Type B pancreatic cell (in vitro differentiated cells): ENCODE measurements at regions not wholly inside any gene's neighbourhood (a gene's known extent, or its start where the extent isn't known, plus 50 kb on each side); places are given as distances from the start of the nearest gene placed in this dataset.

Experiments used
- DNase-seq: peaks from one replicate; pipeline ENCODE4 v3.0.0; 2021; ENCODE audit warnings: mixed read lengths; ENCODE audit not compliant: unreplicated experiment; ENCODE audit errors: extremely low spot score
- H3K27ac Mint-ChIP-seq: 2 replicates; pipeline ENCODE4 v1.8.0; 2021; ENCODE audit warnings: mild to moderate bottlenecking, mixed read lengths
- H3K27me3 Mint-ChIP-seq: 2 replicates; pipeline ENCODE4 v1.8.0; 2021; ENCODE audit warnings: mixed read lengths
- H3K36me3 Mint-ChIP-seq: 2 replicates; pipeline ENCODE4 v1.8.0; 2021; ENCODE audit warnings: mixed read lengths
- H3K4me1 Mint-ChIP-seq: one replicate; pipeline ENCODE4 v1.8.0; 2021; ENCODE audit warnings: mixed read lengths; ENCODE audit not compliant: unreplicated experiment
- H3K4me3 Mint-ChIP-seq: 2 replicates; pipeline ENCODE4 v1.8.0; 2021; ENCODE audit warnings: mild to moderate bottlenecking, mixed read lengths
- H3K9me3 Mint-ChIP-seq: 2 replicates; pipeline ENCODE4 v1.8.0; 2021; ENCODE audit warnings: mixed read lengths
- CTCF ChIP-seq: fragments of 200-600 bp; sonication (generic); conservative IDR thresholded peaks from 2 replicates; pipeline ENCODE4 v1.5.0; 2021; ENCODE audit warnings: antibody characterized with exemption, mild to moderate bottlenecking

GRCh38 chr2:144131042-144131441 is 388.9 kb downstream of the ZEB2 start:
- no peak overlapping the region for H3K4me3 Mint-ChIP-seq
- TF ChIP-seq CTCF: no peak
- DNase-seq: no peak
- peaks cover 20% of the 10 kb centered on the region for H3K27me3 Mint-ChIP-seq
- H3K4me1 Mint-ChIP-seq: no peaks in the 10 kb centered on the region
- no peaks in the 10 kb centered on the region for H3K36me3 Mint-ChIP-seq
- H3K27ac Mint-ChIP-seq: no peak overlapping the region
- peaks cover 5% of the 10 kb centered on the region for H3K9me3 Mint-ChIP-seq

DNA sequence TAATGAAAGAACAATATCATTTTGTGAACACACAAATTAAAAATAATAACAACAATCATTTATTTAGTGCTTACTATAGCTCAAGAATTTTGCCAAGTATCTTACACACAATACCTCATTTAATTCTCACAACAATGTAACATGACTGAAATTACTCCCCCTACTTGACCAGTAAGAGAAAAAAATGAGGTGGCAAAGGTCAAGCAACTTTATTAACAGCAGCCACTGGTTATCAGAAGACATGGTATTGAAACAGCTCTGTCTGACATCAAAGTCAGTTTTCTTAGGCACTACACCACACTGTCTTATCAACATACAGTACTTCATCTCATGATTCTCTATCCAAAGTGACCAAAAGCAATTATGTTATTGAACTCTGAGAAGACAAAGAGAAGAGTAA is 389.4 kb downstream of the ZEB2 start:
- DNase-seq: no peak
- peaks cover 5% of the 10 kb centered on the region for H3K9me3 Mint-ChIP-seq
- H3K27ac Mint-ChIP-seq: no peak overlapping the region
- no peak for TF ChIP-seq CTCF
- H3K4me1 Mint-ChIP-seq: no peaks in the 10 kb centered on the region
- H3K4me3 Mint-ChIP-seq: no peak overlapping the region
- peaks cover 19% of the 10 kb centered on the region for H3K27me3 Mint-ChIP-seq
- H3K36me3 Mint-ChIP-seq: peaks cover 3% of the 10 kb centered on the region

DNA sequence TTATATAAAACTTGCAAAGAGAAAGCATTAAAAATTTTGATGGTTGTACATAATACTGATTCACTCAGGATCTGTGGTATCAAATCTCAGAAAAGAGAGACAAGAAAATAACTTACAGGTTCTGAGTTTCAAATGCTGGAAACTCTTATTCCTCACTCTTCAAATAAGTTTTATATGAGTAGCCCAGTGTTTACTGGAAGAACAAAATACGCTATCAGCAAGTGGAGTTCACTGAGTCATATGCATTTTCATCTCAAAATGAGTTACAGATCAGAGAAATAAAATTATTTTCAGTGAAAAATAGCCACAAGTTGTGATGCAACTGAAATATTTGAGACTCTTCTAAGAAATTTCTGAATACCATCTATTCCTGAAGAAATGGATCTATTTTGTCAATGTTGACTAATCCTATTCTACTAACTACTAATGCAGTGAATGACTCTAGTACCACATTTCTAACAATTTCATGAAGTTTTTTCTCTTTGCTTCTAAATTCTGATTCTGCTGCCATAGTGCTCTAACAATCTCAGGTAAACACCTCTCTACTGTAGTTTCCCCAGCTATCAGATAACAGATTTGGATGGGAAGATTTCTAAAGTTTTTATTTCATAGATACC is 391.7 kb downstream of the ZEB2 start:
- no peak for DNase-seq
- Mint-ChIP-seq H3K4me3 (no peak overlapping the region), H3K4me1 (no peaks in the 10 kb centered on the region), H3K9me3 (peaks cover 5% of the 10 kb centered on the region), H3K27ac (no peak overlapping the region), H3K27me3 (peaks cover 17% of the 10 kb centered on the region), H3K36me3 (peaks cover 5% of the 10 kb centered on the region)
- no peak for TF ChIP-seq CTCF

DNA sequence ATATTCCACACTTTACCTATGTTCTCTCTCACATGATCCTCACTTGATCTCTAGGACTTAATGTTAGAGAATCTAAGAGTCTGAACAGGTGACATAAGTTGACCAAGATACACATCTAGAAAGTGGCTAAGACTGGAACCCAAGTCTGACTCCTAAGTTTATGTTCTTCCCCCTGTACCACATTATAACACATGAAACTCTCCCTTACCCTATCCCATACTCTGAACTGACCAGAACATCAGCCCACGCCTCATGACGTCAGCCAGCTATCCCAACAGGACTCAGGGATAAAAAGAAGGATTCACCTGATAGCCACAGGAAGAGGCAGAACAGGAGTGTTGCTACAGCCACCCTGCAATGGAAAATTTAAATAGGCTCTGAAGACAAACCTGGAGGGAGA is 392.2 kb downstream of the ZEB2 start:
- no peak for TF ChIP-seq CTCF
- no peak for DNase-seq
- Mint-ChIP-seq H3K27me3 (peaks cover 17% of the 10 kb centered on the region), H3K4me1 (no peaks in the 10 kb centered on the region), H3K4me3 (no peak overlapping the region), H3K36me3 (peaks cover 5% of the 10 kb centered on the region), H3K27ac (no peak overlapping the region), H3K9me3 (peaks cover 5% of the 10 kb centered on the region)

DNA sequence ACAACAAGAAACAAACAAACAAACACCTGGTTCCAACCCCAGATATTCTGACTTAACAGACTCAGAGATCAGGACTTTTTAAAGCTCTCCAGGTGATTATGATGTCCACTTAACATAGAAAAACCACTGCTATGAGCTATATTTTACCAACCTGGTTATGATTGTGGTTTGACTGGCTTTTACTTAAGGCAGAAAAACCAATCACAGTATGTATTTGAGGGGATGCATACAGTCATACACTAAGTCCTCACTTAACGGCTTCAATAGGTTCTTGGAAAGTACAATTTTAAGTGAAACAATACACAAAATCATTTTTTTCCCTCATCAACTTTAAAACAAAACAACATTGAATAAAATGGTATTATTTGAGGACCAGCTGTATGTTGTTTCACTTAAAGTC is 393.6 kb downstream of the ZEB2 start:
- TF ChIP-seq CTCF: no peak
- Mint-ChIP-seq H3K27ac (no peak overlapping the region), H3K9me3 (peaks cover 3% of the 10 kb centered on the region), H3K4me3 (no peak overlapping the region), H3K36me3 (peaks cover 5% of the 10 kb centered on the region), H3K4me1 (no peaks in the 10 kb centered on the region), H3K27me3 (peaks cover 13% of the 10 kb centered on the region)
- no peak for DNase-seq

DNA sequence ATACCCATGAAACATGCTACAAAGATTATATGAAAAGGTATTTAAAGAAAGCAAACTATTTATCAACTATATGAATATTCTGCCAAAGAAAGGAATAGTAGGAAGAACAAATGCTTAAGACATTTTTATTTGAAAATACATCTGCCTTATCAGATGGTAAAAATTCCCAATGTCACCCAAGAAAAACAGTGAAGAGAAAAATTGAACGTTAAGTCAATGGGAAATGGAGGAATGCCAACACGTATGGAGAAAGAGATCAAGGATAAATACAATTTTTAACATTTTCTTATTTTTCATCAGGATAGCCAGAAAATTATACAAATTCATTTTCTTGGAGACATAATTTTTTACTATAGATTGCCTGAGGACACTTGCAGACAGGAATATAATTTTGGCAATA is 394.2 kb downstream of the ZEB2 start:
- Mint-ChIP-seq H3K27ac (no peak overlapping the region), H3K4me1 (no peaks in the 10 kb centered on the region), H3K4me3 (no peak overlapping the region), H3K36me3 (peaks cover 5% of the 10 kb centered on the region), H3K27me3 (peaks cover 11% of the 10 kb centered on the region), H3K9me3 (no peaks in the 10 kb centered on the region)
- TF ChIP-seq CTCF: no peak
- no peak for DNase-seq
